Parathyroid adenoma (tissue), 2 donors: ENCODE measurements at regions not wholly inside any gene's neighbourhood (a gene's known extent, or its start where the extent isn't known, plus 50 kb on each side); places are given as distances from the start of the nearest gene placed in this dataset.
"Not testable (repeated sequence)": the region's sequence is repeated elsewhere in the genome, so short reads cannot be mapped to it uniquely, and the experiment has no call there.

Experiments used
- H2AFZ ChIP-seq: fragments of 300-600 bp; sonication (generic); one replicate; pipeline ENCODE4 v1.7.0; 2017; ENCODE audit warnings: antibody characterized with exemption, mild to moderate bottlenecking
- H3K27ac ChIP-seq: fragments of 300-600 bp; sonication (generic); one replicate; pipeline ENCODE4 v1.7.0; 2017
- H3K27me3 ChIP-seq: fragments of 300-600 bp; sonication (generic); one replicate; pipeline ENCODE4 v1.7.0; 2017; ENCODE audit warnings: low read length; ENCODE audit not compliant: control insufficient read depth, insufficient read depth
- H3K36me3 ChIP-seq: fragments of 300-600 bp; sonication (generic); one replicate; pipeline ENCODE4 v1.7.0; 2017; ENCODE audit warnings: low read length; ENCODE audit not compliant: control insufficient read depth, insufficient read depth
- H3K4me1 ChIP-seq: fragments of 300-600 bp; sonication (generic); one replicate; pipeline ENCODE4 v1.7.0; 2017; ENCODE audit warnings: control low read depth
- H3K4me2 ChIP-seq: fragments of 300-600 bp; sonication (generic); one replicate; pipeline ENCODE4 v1.7.0; 2017; ENCODE audit warnings: low read length
- H3K4me3 ChIP-seq: fragments of 300-600 bp; sonication (generic); one replicate; pipeline ENCODE4 v1.7.0; 2017; ENCODE audit warnings: low read depth, low read length
- H3K79me2 ChIP-seq: fragments of 300-600 bp; sonication (generic); one replicate; pipeline ENCODE4 v1.7.0; 2017; ENCODE audit warnings: control low read depth
- H3K9ac ChIP-seq: fragments of 300-600 bp; sonication (generic); one replicate; pipeline ENCODE4 v1.7.0; 2017; ENCODE audit warnings: mild to moderate bottlenecking
- H3K9me3 ChIP-seq: fragments of 300-600 bp; sonication (generic); one replicate; pipeline ENCODE4 v1.7.0; 2017; ENCODE audit warnings: low read length; ENCODE audit not compliant: control insufficient read depth
- TF ChIP-seq, protein P1 (sequence below): fragments of 300-600 bp; sonication (generic); IDR thresholded peaks from one replicate; pipeline ENCODE4 v1.7.0; 2017; ENCODE audit warnings: antibody characterized with exemption, mild to moderate bottlenecking
- donor health status: primary hyperparathyroidism.

DNA sequence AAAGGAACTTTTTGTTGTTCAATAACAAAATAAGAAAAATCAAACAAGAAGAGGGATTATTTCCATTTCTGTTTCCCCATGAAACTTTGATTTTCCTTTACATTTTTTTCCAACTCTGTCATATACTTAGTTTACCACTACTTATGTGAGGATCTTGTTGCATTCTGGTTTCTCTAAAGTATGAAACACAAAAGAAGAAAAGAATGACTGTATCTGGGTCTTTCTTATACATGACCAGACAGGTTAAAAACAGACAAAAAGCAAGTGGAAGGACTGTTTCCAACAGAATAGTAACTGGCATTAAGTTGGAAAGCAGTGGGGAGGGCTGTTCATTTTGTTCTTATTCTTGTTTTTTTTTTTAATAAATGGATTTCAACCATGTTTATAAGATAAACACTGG is 1207.8 kb upstream of the FAM98A start:
- Histone ChIP-seq H3K9me3 (no peaks in the 10 kb centered on the region), H3K36me3 (no peaks in the 10 kb centered on the region), H3K4me2 (no peak overlapping the region), H3K27ac (no peak overlapping the region), H3K4me1 (no peaks in the 10 kb centered on the region), H3K4me3 (no peak overlapping the region), H2AFZ (no peak overlapping the region), H3K27me3 (no peaks in the 10 kb centered on the region), H3K9ac (no peak overlapping the region), H3K79me2 (no peaks in the 10 kb centered on the region)
- TF ChIP-seq, protein P1, sequence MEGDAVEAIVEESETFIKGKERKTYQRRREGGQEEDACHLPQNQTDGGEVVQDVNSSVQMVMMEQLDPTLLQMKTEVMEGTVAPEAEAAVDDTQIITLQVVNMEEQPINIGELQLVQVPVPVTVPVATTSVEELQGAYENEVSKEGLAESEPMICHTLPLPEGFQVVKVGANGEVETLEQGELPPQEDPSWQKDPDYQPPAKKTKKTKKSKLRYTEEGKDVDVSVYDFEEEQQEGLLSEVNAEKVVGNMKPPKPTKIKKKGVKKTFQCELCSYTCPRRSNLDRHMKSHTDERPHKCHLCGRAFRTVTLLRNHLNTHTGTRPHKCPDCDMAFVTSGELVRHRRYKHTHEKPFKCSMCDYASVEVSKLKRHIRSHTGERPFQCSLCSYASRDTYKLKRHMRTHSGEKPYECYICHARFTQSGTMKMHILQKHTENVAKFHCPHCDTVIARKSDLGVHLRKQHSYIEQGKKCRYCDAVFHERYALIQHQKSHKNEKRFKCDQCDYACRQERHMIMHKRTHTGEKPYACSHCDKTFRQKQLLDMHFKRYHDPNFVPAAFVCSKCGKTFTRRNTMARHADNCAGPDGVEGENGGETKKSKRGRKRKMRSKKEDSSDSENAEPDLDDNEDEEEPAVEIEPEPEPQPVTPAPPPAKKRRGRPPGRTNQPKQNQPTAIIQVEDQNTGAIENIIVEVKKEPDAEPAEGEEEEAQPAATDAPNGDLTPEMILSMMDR = no peak

DNA sequence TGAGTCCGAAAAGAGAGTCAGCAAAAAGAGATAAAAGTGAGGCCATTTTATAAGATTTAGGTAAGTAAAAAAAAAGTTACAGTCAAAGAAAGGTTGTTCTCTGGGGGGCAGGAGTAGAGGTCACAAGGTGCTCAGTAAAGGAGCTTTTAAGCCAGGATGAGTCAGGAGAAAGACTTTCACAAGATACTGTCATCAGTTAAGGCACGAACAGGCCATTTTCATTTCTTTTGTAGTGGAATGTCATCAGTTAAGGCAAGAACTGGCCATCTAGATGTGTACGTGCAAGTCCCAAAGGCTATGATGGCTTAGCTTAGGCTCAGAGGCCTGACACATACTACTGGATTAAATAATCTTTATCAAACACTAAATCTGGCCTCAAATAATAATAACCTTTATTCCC is 1207.3 kb upstream of the FAM98A start:
- TF ChIP-seq, protein P1 = no peak
- H3K4me2 ChIP-seq = no peak overlapping the region
- no peak overlapping the region for H3K9ac ChIP-seq
- no peaks in the 10 kb centered on the region for H3K36me3 ChIP-seq
- H3K4me3 ChIP-seq = no peak overlapping the region
- no peaks in the 10 kb centered on the region for H3K9me3 ChIP-seq
- H3K27ac ChIP-seq = no peak overlapping the region
- H3K4me1 ChIP-seq = no peaks in the 10 kb centered on the region
- no peaks in the 10 kb centered on the region for H3K79me2 ChIP-seq
- no peaks in the 10 kb centered on the region for H3K27me3 ChIP-seq
- no peak overlapping the region for H2AFZ ChIP-seq

DNA sequence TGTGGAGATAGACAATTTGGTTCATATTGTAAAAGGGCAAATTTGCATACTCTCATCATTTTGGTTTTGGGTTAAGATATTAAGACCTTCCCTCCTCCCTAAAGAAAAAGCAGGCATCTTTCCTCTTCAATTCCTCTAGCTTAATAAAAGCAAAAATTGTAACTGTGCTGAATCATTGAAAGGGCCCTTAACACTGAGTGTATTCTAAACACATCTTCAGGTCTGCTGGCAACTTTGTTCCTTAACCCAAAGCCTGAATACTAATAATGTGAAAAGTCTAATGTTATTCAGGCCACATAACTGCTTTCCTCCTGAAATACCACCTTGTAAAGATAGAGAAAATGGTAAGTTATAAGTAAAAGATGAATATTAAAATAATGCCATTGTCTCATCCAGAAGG is 1200.5 kb upstream of the FAM98A start:
- Histone ChIP-seq H3K4me1 (no peaks in the 10 kb centered on the region), H3K27me3 (no peaks in the 10 kb centered on the region), H3K4me3 (no peak overlapping the region), H3K9ac (no peak overlapping the region), H3K27ac (no peak overlapping the region), H2AFZ (no peak overlapping the region), H3K9me3 (no peaks in the 10 kb centered on the region), H3K4me2 (no peak overlapping the region), H3K79me2 (no peaks in the 10 kb centered on the region), H3K36me3 (no peaks in the 10 kb centered on the region)
- TF ChIP-seq, protein P1 = no peak

DNA sequence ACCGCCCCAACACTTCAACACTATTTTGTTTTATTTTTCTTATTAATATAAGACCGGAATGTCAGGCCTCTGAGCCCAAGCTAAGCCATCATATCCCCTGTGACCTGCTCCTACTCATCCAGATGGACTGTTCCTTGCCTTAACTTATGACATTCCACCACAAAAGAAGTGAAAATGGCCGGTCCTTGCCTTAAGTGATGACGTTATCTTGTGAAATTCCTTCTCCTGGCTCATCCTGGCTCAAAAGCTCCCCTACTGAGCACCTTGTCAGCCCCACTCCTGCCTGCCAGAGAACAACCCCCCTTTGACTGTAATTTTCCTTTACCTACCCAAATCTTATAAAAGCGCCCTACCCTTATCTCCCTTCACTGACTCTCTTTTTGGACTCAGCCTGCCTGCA is 1196.5 kb upstream of the FAM98A start:
- H3K9me3 ChIP-seq, H3K4me2 ChIP-seq: not testable (repeated sequence)

DNA sequence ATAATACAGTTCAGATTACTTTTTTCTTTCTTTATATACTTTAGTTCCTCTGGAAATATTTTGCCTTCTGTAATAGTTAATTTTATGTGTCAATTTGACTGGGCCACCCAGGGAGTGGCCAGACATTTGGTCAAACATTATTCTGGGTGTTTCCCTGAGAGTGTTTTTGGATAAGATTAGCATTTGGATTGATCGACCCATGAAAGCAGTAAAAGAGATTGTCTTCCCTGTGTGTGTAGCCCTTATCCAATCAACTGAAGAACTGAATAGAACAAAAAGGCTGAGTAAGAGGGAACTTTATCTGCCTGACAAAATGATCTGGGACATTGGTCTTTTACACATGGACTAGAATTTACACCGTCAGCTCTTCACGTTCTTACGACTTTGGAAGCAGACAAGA is 1190.1 kb upstream of the FAM98A start:
- H3K36me3 ChIP-seq = no peaks in the 10 kb centered on the region
- H2AFZ ChIP-seq = no peak overlapping the region
- H3K27me3 ChIP-seq = no peaks in the 10 kb centered on the region
- H3K9me3 ChIP-seq = no peaks in the 10 kb centered on the region
- H3K27ac ChIP-seq = no peak overlapping the region
- no peaks in the 10 kb centered on the region for H3K4me1 ChIP-seq
- TF ChIP-seq, protein P1 = no peak
- H3K9ac ChIP-seq = no peak overlapping the region
- no peaks in the 10 kb centered on the region for H3K79me2 ChIP-seq
- no peak overlapping the region for H3K4me2 ChIP-seq
- H3K4me3 ChIP-seq = no peak overlapping the region

More for the DNA sequence above, 1196.5 kb upstream of the FAM98A start:
- not testable (repeated sequence) for H3K4me3 ChIP-seq, H3K79me2 ChIP-seq, H3K36me3 ChIP-seq, H3K27me3 ChIP-seq, H2AFZ ChIP-seq, H3K4me1 ChIP-seq, H3K27ac ChIP-seq, H3K9ac ChIP-seq
